Skin epidermis (tissue), 12 donors: ENCODE measurements at regions not wholly inside any gene's neighbourhood (a gene's known extent, or its start where the extent isn't known, plus 50 kb on each side); places are given as distances from the start of the nearest gene placed in this dataset.

ENCODE experiments used
- H3K27ac ChIP-seq, 21 experiments: fragments of 200-600 bp; sonication (generic) in 11 of 21; one replicate each; pipeline ENCODE4 v1.5.0; 2020; ENCODE audit warnings: mild to moderate bottlenecking in 3 of 21, inconsistent platforms in 2 of 21, moderate library complexity in 2 of 21
- H3K4me3 ChIP-seq, 7 experiments: fragments of 200-600 bp; sonication (generic) in 2 of 7; one replicate each; pipeline ENCODE4 v1.5.0; 2020; ENCODE audit warnings: inconsistent platforms in 2 of 7, mild to moderate bottlenecking in 2 of 7, moderate library complexity in 1 of 7

DNA sequence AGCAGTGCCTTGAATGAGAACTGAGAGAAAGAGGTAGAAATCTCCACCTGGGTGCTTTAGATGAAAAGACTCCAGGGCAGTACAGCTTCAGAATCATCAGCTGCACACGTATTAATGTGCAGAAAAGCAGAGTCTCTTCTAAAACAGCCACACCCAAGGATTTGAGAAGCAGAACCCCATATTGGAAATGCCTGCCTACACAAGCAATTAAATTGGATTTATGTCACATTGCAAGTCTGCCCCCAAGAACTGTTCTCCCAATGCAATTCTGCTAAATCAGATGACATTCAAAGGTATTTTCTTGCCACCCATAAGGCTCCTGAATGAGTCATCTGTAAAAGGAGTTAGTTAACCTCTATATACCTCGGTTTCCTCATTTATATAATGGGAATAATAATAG, 326.0 kb upstream of the C16orf82 start:
- H3K27ac ChIP-seq = no peak overlapping the region
- no peak overlapping the region for H3K4me3 ChIP-seq

DNA sequence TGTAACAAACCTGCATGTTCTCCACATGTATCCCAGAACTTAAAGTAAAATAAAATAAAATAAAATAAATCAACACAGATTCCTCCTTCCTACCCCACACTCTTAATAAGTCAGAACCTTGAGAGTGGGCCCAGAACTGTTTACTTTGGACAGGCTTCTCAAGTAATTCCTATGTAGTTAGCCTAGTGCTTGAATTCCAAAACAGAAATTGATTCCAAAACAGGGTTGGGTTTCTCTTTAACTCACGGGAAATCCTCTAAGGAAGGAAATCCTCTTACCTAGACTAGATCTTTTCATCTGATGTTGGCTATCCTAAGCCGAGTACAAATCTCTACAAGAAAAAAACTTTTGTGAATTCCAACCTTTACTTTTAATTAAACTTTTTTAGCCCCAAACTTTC, 324.7 kb upstream of the C16orf82 start:
- Histone ChIP-seq H3K27ac (no peak overlapping the region), H3K4me3 (no peak overlapping the region)

GRCh38 chr16:26744430-26744829, 322.3 kb upstream of the C16orf82 start:
- Histone ChIP-seq H3K4me3 (no peak overlapping the region), H3K27ac (no peak overlapping the region)

DNA sequence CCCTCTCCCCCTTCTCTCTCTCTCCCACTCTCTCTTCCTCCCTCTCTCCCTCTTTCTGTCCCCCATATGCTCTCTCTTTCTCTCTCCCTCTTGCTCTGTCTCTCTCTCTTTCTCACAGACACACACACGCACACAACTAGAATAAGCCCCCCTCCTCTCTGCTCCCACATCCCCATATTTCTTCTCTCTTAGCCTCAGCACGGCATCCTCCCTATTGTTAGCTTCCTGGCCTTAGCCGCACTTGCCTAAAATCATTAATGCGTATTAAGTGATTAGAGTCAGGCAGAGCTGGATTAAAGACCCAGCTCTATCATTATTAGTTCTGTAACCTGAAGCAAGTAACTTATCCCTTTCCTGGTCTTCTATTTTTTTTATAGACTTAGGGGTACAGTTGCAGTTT, 319.0 kb upstream of the C16orf82 start:
- H3K4me3 ChIP-seq = no peak overlapping the region
- no peak overlapping the region for H3K27ac ChIP-seq

DNA sequence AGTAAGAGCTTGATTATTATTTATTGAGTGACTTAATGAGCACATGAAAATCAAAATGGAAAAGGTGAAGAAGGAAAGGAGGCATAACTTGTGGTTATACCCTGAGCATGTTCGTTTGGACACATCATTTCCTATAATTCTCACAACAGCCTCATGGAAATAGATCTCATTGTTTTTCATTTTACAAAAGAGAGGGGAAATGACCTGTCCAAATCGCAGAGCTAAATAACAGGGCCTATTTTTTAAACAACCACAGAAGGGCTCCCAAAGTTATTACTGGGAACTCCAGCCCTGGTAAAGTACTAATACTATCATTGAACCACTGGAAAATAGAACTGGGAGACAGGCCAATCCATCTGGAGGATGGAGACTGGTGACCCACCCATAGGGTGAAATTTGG, 317.7 kb upstream of the C16orf82 start:
- H3K27ac ChIP-seq = no peak overlapping the region
- no peak overlapping the region for H3K4me3 ChIP-seq

- Histone ChIP-seq H3K27ac (no peak overlapping the region), H3K4me3 (no peak overlapping the region)
Measured at GRCh38 chr16:26752166-26752565, 314.6 kb upstream of the C16orf82 start.

DNA sequence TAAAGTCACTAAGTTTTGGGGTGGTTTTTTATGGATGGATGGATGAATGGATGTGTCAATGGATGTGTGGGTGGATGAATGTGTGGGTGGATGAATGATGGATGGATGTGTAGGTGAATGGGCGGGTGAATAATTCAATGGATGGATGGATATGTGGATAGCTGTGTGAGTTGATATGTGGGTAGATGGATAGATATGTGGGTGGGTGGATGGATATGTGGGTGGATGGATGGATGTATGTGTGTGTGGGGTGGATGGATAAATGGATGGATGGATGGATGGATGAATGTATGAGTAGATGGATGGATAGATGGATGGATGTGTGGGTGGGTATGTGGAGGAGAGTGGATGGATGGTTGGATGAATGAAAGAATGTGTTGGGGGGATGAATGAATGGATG, 310.1 kb upstream of the C16orf82 start:
- Histone ChIP-seq H3K4me3 (no peak overlapping the region), H3K27ac (no peak overlapping the region)

- Histone ChIP-seq H3K27ac (no peak overlapping the region), H3K4me3 (no peak overlapping the region)
Measured at GRCh38 chr16:26762594-26762993, 304.1 kb upstream of the C16orf82 start.

DNA sequence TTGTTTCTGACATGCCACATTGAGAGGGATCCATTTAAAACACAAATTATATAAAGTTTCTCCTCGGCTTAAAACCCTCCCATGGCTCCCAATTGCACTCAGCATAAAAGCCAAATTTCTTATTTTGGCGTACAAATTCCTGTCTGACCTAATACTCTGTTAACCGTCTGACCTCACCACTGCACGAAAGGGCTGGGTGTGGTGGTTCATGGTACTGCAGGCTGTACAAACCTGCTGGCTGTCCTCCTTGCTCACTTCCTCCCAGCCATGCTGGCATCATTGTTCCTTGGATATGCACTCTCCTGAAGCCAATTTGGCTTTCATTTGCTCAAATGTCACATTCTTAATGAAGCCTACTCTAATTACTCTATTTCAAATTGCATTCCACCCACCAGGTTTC, 301.6 kb upstream of the C16orf82 start:
- H3K4me3 ChIP-seq = no peak overlapping the region
- no peak overlapping the region for H3K27ac ChIP-seq

- Histone ChIP-seq H3K4me3 (no peak overlapping the region), H3K27ac (no peak overlapping the region)
Measured at GRCh38 chr16:26768385-26769010, 298.2 kb upstream of the C16orf82 start.

GRCh38 chr16:26770547-26770946, 296.2 kb upstream of the C16orf82 start:
- Histone ChIP-seq H3K4me3 (no peak overlapping the region), H3K27ac (no peak overlapping the region)

DNA sequence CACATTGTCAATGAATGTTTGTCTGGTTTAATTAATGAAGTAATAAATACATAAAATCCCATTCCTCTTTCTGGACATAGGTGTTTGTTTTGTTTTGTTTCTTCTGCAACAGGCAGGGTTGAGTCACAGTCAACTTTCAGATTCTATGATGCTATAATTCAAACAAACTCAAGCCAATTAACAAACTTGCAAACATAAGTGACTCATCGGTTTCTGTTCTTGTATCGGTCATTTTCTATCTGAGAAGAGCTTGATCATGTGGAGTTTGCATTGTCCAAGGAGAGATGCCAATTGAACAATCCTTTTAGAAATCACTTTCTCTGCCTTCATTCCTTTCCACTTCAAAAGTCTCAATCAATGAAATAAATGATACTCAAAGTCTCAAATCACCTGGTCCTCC, 294.2 kb upstream of the C16orf82 start:
- H3K4me3 ChIP-seq = no peak overlapping the region
- no peak overlapping the region for H3K27ac ChIP-seq

GRCh38 chr16:26777821-26778220, 288.9 kb upstream of the C16orf82 start:
- no peak overlapping the region for H3K4me3 ChIP-seq
- no peak overlapping the region for H3K27ac ChIP-seq

- Histone ChIP-seq H3K4me3 (no peak overlapping the region), H3K27ac (no peak overlapping the region)
Measured at GRCh38 chr16:26787924-26788323, 278.8 kb upstream of the C16orf82 start.

GRCh38 chr16:26791169-26791568, 275.6 kb upstream of the C16orf82 start:
- Histone ChIP-seq H3K27ac (no peak overlapping the region), H3K4me3 (no peak overlapping the region)

DNA sequence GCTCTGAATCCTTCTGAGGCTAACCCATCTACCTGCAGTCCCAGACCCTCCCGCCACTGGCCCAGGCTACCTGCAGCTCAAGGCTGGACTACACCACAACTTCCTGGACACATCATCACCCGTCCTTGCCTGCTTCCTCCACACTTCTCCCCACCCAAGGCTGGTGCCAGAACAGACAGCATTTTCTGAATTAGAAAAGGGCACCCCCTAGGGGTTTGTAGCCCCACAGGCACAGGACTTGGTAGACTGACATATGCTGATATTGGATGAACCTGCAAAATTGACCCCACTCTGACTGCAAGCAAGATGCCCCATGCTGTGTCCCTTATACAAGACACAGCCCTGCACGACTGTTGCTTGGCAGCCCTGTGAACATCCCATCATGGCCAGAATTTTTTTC, 271.5 kb upstream of the C16orf82 start:
- Histone ChIP-seq H3K27ac (no peak overlapping the region), H3K4me3 (no peak overlapping the region)

- H3K27ac ChIP-seq = no peak overlapping the region
- H3K4me3 ChIP-seq = no peak overlapping the region
Measured at GRCh38 chr16:26801628-26802027, 265.1 kb upstream of the C16orf82 start.

- Histone ChIP-seq H3K4me3 (no peak overlapping the region), H3K27ac (no peak overlapping the region)
Measured at GRCh38 chr16:26802440-26802839, 264.3 kb upstream of the C16orf82 start.

DNA sequence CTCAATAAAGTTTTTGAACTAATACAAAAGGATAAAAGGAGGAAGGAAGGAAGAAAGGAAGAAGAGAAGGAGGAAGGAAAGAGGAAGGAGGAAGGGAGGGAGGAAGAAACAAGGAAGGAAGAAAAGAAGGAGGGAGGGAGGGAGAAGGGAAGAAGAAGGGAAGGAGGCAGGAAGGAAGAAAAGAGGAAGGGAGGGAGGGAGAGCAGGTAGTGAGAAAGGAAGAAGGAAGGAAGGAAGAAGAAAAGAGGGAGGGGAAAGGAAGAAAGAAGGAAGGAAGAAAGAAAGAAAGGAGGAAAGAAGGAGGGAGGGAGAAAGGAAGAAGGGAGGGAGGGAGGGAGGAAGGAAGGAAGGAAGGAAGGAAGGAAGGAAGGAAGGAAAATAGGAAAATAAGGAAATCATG, 263.8 kb upstream of the C16orf82 start:
- H3K4me3 ChIP-seq = no peak overlapping the region
- H3K27ac ChIP-seq = no peak overlapping the region

GRCh38 chr16:26806657-26807056, 260.1 kb upstream of the C16orf82 start:
- H3K27ac ChIP-seq = no peak overlapping the region
- H3K4me3 ChIP-seq = no peak overlapping the region

- no peak overlapping the region for H3K27ac ChIP-seq
- no peak overlapping the region for H3K4me3 ChIP-seq
Measured at GRCh38 chr16:26809461-26809860, 257.3 kb upstream of the C16orf82 start.

DNA sequence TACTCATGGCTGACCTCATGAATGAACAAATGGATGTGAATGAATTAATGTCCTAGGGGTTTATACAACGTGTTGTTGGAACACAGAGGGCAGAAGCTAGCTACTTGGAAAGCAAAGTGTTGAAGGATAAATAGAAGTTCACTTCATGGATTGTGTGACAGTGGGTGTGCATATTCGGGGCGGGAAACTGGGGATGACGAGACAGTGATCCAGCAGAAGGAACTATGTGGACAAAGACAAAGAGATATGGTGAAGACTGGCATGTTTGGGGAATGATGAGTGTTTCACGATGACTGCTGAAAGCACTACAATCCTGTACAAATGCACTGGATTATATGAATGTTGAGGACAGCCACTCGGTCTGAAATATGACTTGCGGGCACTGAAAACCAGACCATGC, 250.5 kb upstream of the C16orf82 start:
- no peak overlapping the region for H3K27ac ChIP-seq
- no peak overlapping the region for H3K4me3 ChIP-seq
